ENCODE measurements at regions not wholly inside any gene's neighbourhood (a gene's known extent, or its start where the extent isn't known, plus 50 kb on each side); places are given as distances from the start of the nearest gene placed in this dataset.
A peak's percentile ranks its signal among the peaks of the same experiment; 100 is the strongest.

DNA sequence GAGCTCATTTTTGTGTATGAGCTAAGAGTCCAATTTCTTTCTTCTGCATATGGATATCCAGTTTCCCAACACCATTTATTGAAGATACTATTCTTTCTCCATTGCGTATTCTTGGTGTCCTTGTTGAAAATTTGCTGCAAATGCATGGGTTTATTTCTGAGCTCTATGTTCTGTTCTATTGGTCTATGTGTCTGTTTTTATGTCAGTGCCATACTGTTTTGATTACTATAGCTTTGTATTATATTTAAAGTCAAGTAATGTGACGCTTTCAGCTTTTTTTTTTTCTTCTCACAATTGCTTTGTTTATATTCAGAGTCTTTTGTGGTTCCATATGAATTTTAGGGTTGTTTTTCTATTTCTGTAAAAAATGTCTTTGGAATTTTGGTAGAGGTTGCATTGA is 247.1 kb upstream of the TBX3 start:
- H3K14ac ChIP-seq (ENCODE audit: low read length), result no peak overlapping the region
- H3K23ac ChIP-seq (ENCODE audit: low read length), result no peak overlapping the region
- no peak for DNase-seq
- no peaks in the 10 kb centered on the region for H3K27me3 ChIP-seq (ENCODE audit: insufficient read depth, low read length)
- peaks cover 11% of the 10 kb centered on the region for H3K79me1 ChIP-seq (ENCODE audit: low read length)
- peaks cover 4 to 10% of the 10 kb centered on the region in 2 experiments for H3K4me1 ChIP-seq (ENCODE audit: control insufficient read depth in 1 of 2, insufficient read depth in 2 of 2, low read length in 2 of 2)
- H3K9me3 ChIP-seq (ENCODE audit: insufficient read depth, low read depth, low read length), result no peaks in the 10 kb centered on the region
- H3K27ac ChIP-seq (ENCODE audit: low read depth, low read length), result no peak overlapping the region
- no peak overlapping the region for H3K9ac ChIP-seq (ENCODE audit: low read length)
- no peak overlapping the region for H4K12ac ChIP-seq (ENCODE audit: low read depth, low read length)
- no peak overlapping the region for H2AFZ ChIP-seq (ENCODE audit: insufficient read depth, low read length, poor library complexity)
- no peak overlapping the region for H2BK120ac ChIP-seq (ENCODE audit: insufficient read depth, low read length, poor library complexity)
- H4K91ac ChIP-seq (ENCODE audit: low read depth, low read length), result no peak overlapping the region
- H2BK12ac ChIP-seq (ENCODE audit: low read length), result no peak overlapping the region
- WGBS (ENCODE audit: extremely low coverage, insufficient coverage, insufficient read length), result no CpG with 5 or more reads among the region's 2 CpGs
- H3K79me2 ChIP-seq (ENCODE audit: control insufficient read depth, insufficient read depth, low read length, poor library complexity), result no peaks in the 10 kb centered on the region
- H3K4me3 ChIP-seq (ENCODE audit: low read depth, low read length), result no peak overlapping the region
- no peak overlapping the region for H3K4ac ChIP-seq (ENCODE audit: low read depth, low read length)
- no peak overlapping the region for H4K8ac ChIP-seq (ENCODE audit: low read depth, low read length)
- no peaks in the 10 kb centered on the region for H3K36me3 ChIP-seq (ENCODE audit: control insufficient read depth in 1 of 2, insufficient read depth in 2 of 2, low read length in 2 of 2)
- H2BK5ac ChIP-seq (ENCODE audit: low read depth, low read length, poor library complexity), result no peak overlapping the region
- no peak overlapping the region for H3K18ac ChIP-seq (ENCODE audit: low read length)
- H3K4me2 ChIP-seq (ENCODE audit: low read length), result no peak overlapping the region
- H2AK5ac ChIP-seq (ENCODE audit: low read length), result no peak overlapping the region

DNA sequence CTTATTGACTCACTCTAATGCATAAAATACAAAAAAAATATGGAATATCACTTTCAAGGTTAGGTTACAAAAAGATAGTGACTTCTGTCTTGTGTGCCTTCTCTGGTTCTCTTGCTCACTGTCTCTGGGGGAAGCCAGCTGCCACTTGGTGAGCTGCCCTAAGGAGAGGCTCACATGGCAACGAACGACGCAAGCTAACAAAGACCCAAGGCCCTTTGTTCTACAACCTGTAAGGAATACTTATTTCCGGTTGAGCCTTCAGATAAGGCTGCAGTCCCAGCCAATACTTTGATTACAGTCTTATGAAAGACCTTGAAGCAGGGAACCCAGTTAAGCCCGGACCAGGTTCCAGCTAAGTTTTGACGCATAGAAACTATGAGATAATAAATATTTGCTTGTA is 242.4 kb upstream of the TBX3 start:
- Histone ChIP-seq H4K8ac (ENCODE audit: low read depth, low read length) (no peak overlapping the region), H2BK5ac (ENCODE audit: low read depth, low read length, poor library complexity) (no peak overlapping the region), H3K4me2 (ENCODE audit: low read length) (no peak overlapping the region), H2BK12ac (ENCODE audit: low read length) (no peak overlapping the region), H3K36me3 (ENCODE audit: control insufficient read depth in 1 of 2, insufficient read depth in 2 of 2, low read length in 2 of 2) (no peaks in the 10 kb centered on the region), H3K4me3 (ENCODE audit: low read depth, low read length) (no peak overlapping the region), H4K12ac (ENCODE audit: low read depth, low read length) (no peak overlapping the region), H3K14ac (ENCODE audit: low read length) (no peak overlapping the region), H3K4me1 (ENCODE audit: control insufficient read depth in 1 of 2, insufficient read depth in 2 of 2, low read length in 2 of 2) (no peaks in the 10 kb centered on the region), H2AFZ (ENCODE audit: insufficient read depth, low read length, poor library complexity) (no peak overlapping the region), H3K23ac (ENCODE audit: low read length) (no peak overlapping the region), H3K27ac (ENCODE audit: low read depth, low read length) (no peak overlapping the region), H3K79me1 (ENCODE audit: low read length) (no peaks in the 10 kb centered on the region), H3K9ac (ENCODE audit: low read length) (no peak overlapping the region), H3K79me2 (ENCODE audit: control insufficient read depth, insufficient read depth, low read length, poor library complexity) (no peaks in the 10 kb centered on the region), H3K27me3 (ENCODE audit: insufficient read depth, low read length) (no peaks in the 10 kb centered on the region), H4K91ac (ENCODE audit: low read depth, low read length) (no peak overlapping the region), H3K9me3 (ENCODE audit: insufficient read depth, low read depth, low read length) (no peaks in the 10 kb centered on the region), H3K18ac (ENCODE audit: low read length) (no peak overlapping the region), H2BK120ac (ENCODE audit: insufficient read depth, low read length, poor library complexity) (no peak overlapping the region), H2AK5ac (ENCODE audit: low read length) (no peak overlapping the region), H3K4ac (ENCODE audit: low read depth, low read length) (no peak overlapping the region)
- no CpG with 5 or more reads among the region's 6 CpGs for WGBS (ENCODE audit: extremely low coverage, insufficient coverage, insufficient read length)
- no peak for DNase-seq

- H2AK5ac ChIP-seq (ENCODE audit: low read length), result no peak overlapping the region
- H3K23ac ChIP-seq (ENCODE audit: low read length), result peak overlapping the region; percentile 87
Measured at GRCh38 chr12:114924946-114925475, 241.0 kb upstream of the TBX3 start.

DNA sequence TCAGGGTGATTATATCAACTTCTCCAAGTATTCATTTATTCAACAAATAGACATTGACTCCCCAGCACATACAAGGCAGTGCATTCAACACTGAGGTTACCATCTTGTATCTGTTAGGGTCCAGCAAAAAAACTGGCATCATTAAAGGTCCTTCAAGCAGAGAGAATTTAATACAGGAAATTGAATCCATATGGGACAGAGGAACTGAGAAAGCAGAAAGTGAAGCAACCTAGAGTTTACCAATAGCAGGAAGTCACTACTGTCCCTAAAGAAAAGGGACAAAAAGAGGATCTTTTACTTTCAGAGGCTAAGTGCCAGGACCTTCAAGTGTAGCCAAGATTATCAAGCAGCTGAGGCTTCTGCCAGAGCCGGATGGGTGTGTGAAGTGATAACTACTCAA is 237.8 kb upstream of the TBX3 start:
- Histone ChIP-seq H2AFZ (ENCODE audit: insufficient read depth, low read length, poor library complexity) (no peak overlapping the region), H3K4me1 (ENCODE audit: control insufficient read depth in 1 of 2, insufficient read depth in 2 of 2, low read length in 2 of 2) (peaks cover 0 to 5% of the 10 kb centered on the region in 2 experiments), H3K27me3 (ENCODE audit: insufficient read depth, low read length) (no peaks in the 10 kb centered on the region), H4K91ac (ENCODE audit: low read depth, low read length) (no peak overlapping the region), H3K14ac (ENCODE audit: low read length) (no peak overlapping the region), H2BK120ac (ENCODE audit: insufficient read depth, low read length, poor library complexity) (no peak overlapping the region), H2AK5ac (ENCODE audit: low read length) (no peak overlapping the region), H3K9me3 (ENCODE audit: insufficient read depth, low read depth, low read length) (no peaks in the 10 kb centered on the region), H2BK5ac (ENCODE audit: low read depth, low read length, poor library complexity) (no peak overlapping the region), H4K8ac (ENCODE audit: low read depth, low read length) (no peak overlapping the region), H3K4me3 (ENCODE audit: low read depth, low read length) (no peak overlapping the region), H3K79me1 (ENCODE audit: low read length) (peaks cover 6% of the 10 kb centered on the region), H2BK12ac (ENCODE audit: low read length) (no peak overlapping the region), H3K27ac (ENCODE audit: low read depth, low read length) (no peak overlapping the region), H3K23ac (ENCODE audit: low read length) (no peak overlapping the region), H3K9ac (ENCODE audit: low read length) (no peak overlapping the region), H3K4me2 (ENCODE audit: low read length) (no peak overlapping the region), H3K18ac (ENCODE audit: low read length) (no peak overlapping the region), H3K4ac (ENCODE audit: low read depth, low read length) (no peak overlapping the region), H3K36me3 (ENCODE audit: control insufficient read depth in 1 of 2, insufficient read depth in 2 of 2, low read length in 2 of 2) (no peaks in the 10 kb centered on the region), H3K79me2 (ENCODE audit: control insufficient read depth, insufficient read depth, low read length, poor library complexity) (no peaks in the 10 kb centered on the region), H4K12ac (ENCODE audit: low read depth, low read length) (no peak overlapping the region)
- no peak for DNase-seq
- no CpG with 5 or more reads among the region's 1 CpG for WGBS (ENCODE audit: extremely low coverage, insufficient coverage, insufficient read length)

More at GRCh38 chr12:114924946-114925475, 241.0 kb upstream of the TBX3 start:
- Histone ChIP-seq H3K9ac (ENCODE audit: low read length) (no peak overlapping the region), H3K9me3 (ENCODE audit: insufficient read depth, low read depth, low read length) (no peaks in the 10 kb centered on the region), H2BK5ac (ENCODE audit: low read depth, low read length, poor library complexity) (no peak overlapping the region), H2BK12ac (ENCODE audit: low read length) (no peak overlapping the region), H3K4me1 (ENCODE audit: control insufficient read depth in 1 of 2, insufficient read depth in 2 of 2, low read length in 2 of 2) (no peaks in the 10 kb centered on the region), H4K91ac (ENCODE audit: low read depth, low read length) (no peak overlapping the region), H3K27me3 (ENCODE audit: insufficient read depth, low read length) (no peaks in the 10 kb centered on the region), H3K18ac (ENCODE audit: low read length) (no peak overlapping the region), H3K79me2 (ENCODE audit: control insufficient read depth, insufficient read depth, low read length, poor library complexity) (no peaks in the 10 kb centered on the region), H3K36me3 (ENCODE audit: control insufficient read depth in 1 of 2, insufficient read depth in 2 of 2, low read length in 2 of 2) (no peaks in the 10 kb centered on the region), H4K8ac (ENCODE audit: low read depth, low read length) (no peak overlapping the region), H3K4ac (ENCODE audit: low read depth, low read length) (no peak overlapping the region), H3K14ac (ENCODE audit: low read length) (no peak overlapping the region), H3K4me3 (ENCODE audit: low read depth, low read length) (no peak overlapping the region), H3K27ac (ENCODE audit: low read depth, low read length) (no peak overlapping the region), H2BK120ac (ENCODE audit: insufficient read depth, low read length, poor library complexity) (no peak overlapping the region), H3K4me2 (ENCODE audit: low read length) (no peak overlapping the region), H4K12ac (ENCODE audit: low read depth, low read length) (no peak overlapping the region), H2AFZ (ENCODE audit: insufficient read depth, low read length, poor library complexity) (no peak overlapping the region), H3K79me1 (ENCODE audit: low read length) (no peaks in the 10 kb centered on the region)
- WGBS (ENCODE audit: extremely low coverage, insufficient coverage, insufficient read length), result no CpG with 5 or more reads among the region's 4 CpGs
- DNase-seq, result no peak

All from trophoblast cell (in vitro differentiated cells and primary cell).